Sigmoid colon (tissue), 4 donors: ENCODE measurements at regions not wholly inside any gene's neighbourhood (a gene's known extent, or its start where the extent isn't known, plus 50 kb on each side); places are given as distances from the start of the nearest gene placed in this dataset.

ENCODE experiments used
- CTCF ChIP-seq, 4 experiments: fragments of 450-650 bp in 3 of 4; fragments of 200-600 bp in 1 of 4; IDR thresholded peaks; one replicate each; pipeline ENCODE4 v1.5.1; 2016 to 2019; ENCODE audit warnings: antibody characterized with exemption in 4 of 4, mild to moderate bottlenecking in 3 of 4, moderate library complexity in 2 of 4
- EP300 ChIP-seq, 4 donors: sonication (generic); formaldehyde crosslinking; IDR thresholded peaks; one replicate each; pipeline ENCODE4 v1.6.1; 2017; ENCODE audit warnings: antibody characterized with exemption in 4 of 4
- POLR2A ChIP-seq, 2 donors: fragments of 450-650 bp; IDR thresholded peaks; one replicate each; pipeline ENCODE4 v1.6.1; 2016; ENCODE audit warnings: antibody characterized with exemption in 2 of 2, mild to moderate bottlenecking in 2 of 2, moderate library complexity in 2 of 2
- POLR2AphosphoS5 ChIP-seq, 4 donors: sonication (generic); formaldehyde crosslinking; IDR thresholded peaks; one replicate each; pipeline ENCODE4 v1.6.1; 2017; ENCODE audit warnings: antibody characterized with exemption in 4 of 4

GRCh38 chr14:105733081-105734065 lies 207.0 kb downstream of the TMEM121 start:
- no peak for TF ChIP-seq CTCF (IDR thresholded peaks at IDR 0.05)
- no peak for TF ChIP-seq POLR2AphosphoS5 (IDR thresholded peaks at IDR 0.05)
- TF ChIP-seq POLR2A (IDR thresholded peaks at IDR 0.05): no peak
- no peak for TF ChIP-seq EP300 (IDR thresholded peaks at IDR 0.05)
